ES-I3 (cell line): ENCODE measurements at regions not wholly inside any gene's neighbourhood (a gene's known extent, or its start where the extent isn't known, plus 50 kb on each side); places are given as distances from the start of the nearest gene placed in this dataset.

Experiments
- H3K36me3 ChIP-seq: 2 replicates; pipeline ENCODE4 v1.6.1; 2013; ENCODE audit warnings: mild to moderate bottlenecking, low read length, control low read depth, moderate library complexity; ENCODE audit not compliant: insufficient read depth
- H3K4me1 ChIP-seq: 2 replicates; pipeline ENCODE4 v1.6.1; 2013; ENCODE audit warnings: mild to moderate bottlenecking, control low read depth, low read length; ENCODE audit not compliant: insufficient read depth
- H3K9ac ChIP-seq: 2 replicates; pipeline ENCODE4 v1.6.1; 2013; ENCODE audit warnings: low read depth, mild to moderate bottlenecking, low read length, moderate library complexity
- H3K9me3 ChIP-seq: 2 replicates; pipeline ENCODE4 v1.6.1; 2013; ENCODE audit warnings: mild to moderate bottlenecking, low read length, moderate library complexity; ENCODE audit not compliant: control insufficient read depth, insufficient read depth

DNA sequence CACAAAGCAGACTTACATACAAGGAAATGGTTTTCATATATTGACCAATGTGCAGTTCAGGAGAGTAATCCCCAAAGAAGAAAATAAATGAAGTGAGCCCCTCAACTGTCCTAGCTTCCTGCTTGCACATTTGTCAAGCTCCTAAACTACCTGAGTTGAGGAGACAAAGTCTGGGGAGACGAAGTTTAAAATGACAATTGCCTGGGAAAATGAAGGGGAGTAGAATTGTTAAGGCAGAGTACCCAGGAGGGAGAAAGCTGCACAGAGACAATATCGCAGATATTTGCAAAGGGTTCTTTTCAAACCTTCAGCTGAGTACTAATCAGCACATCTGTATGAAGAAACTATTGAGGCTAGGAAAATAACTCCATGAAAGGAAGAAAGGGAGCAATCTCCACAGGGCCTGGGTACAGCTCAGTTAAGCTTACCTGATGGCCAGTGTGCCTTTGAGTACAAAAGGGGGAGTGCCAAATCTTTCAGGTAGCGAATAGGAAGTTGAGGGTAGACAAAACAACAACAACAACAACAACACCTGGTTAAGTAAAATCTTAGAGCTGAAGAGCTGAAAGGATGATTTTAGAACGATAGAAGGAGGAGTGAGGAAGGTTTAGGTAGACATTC, 1700.1 kb upstream of the PRR20A start:
- H3K9ac ChIP-seq, result no peak overlapping the region
- H3K9me3 ChIP-seq, result no peaks in the 10 kb centered on the region
- peaks cover 21% of the 10 kb centered on the region for H3K4me1 ChIP-seq
- H3K36me3 ChIP-seq, result no peaks in the 10 kb centered on the region

DNA sequence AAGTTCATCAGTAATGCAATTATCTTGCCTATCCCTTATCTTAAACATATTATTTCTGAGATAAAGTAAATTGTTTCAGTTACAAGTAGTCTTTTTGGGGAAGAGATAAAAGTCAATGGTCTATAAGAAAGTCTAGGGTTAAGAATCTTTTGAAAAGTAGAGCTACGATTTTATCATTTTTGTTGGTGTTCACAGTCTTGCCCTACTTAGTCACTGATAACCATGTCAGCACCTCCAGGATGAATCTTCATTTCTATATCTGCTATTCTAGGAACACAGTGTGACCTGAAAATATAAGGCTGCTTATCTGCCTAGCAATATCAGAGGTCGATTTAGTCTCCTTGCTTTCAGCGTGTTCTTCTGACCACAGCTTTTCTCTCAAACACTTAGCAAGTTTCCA, 1676.5 kb upstream of the PRR20A start:
- Histone ChIP-seq H3K9ac (no peak overlapping the region), H3K4me1 (no peaks in the 10 kb centered on the region), H3K36me3 (no peaks in the 10 kb centered on the region), H3K9me3 (no peaks in the 10 kb centered on the region)

GRCh38 chr13:55467476-55467875, 1673.2 kb upstream of the PRR20A start:
- H3K36me3 ChIP-seq, result no peaks in the 10 kb centered on the region
- H3K9me3 ChIP-seq, result no peaks in the 10 kb centered on the region; the same call in 1 of the 2 replicates
- H3K4me1 ChIP-seq, result no peaks in the 10 kb centered on the region
- no peak overlapping the region for H3K9ac ChIP-seq

GRCh38 chr13:55483626-55484158, 1657.0 kb upstream of the PRR20A start:
- no peaks in the 10 kb centered on the region for H3K36me3 ChIP-seq
- no peak overlapping the region for H3K9ac ChIP-seq
- no peaks in the 10 kb centered on the region for H3K4me1 ChIP-seq
- H3K9me3 ChIP-seq, result no peaks in the 10 kb centered on the region

DNA sequence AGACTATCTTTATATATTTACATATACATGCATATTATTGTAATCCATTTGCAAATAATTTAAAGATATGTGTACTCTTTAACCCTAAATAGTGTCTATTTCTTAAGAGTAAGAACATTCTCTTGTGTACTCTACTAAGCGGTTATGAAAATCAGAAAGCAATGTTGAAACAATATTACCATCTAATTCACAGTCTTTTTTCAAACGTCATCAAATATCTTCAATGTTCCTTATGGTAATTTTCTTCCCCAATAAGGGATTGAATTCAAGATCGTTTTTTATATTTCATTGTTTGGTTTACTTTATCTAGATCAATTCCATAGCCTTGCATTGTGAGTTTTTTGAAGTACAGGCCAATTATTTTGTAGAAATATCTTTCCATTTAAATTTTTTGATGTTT, 1647.4 kb upstream of the PRR20A start:
- no peaks in the 10 kb centered on the region for H3K36me3 ChIP-seq
- no peaks in the 10 kb centered on the region for H3K9me3 ChIP-seq
- H3K9ac ChIP-seq, result no peak overlapping the region
- no peaks in the 10 kb centered on the region for H3K4me1 ChIP-seq

DNA sequence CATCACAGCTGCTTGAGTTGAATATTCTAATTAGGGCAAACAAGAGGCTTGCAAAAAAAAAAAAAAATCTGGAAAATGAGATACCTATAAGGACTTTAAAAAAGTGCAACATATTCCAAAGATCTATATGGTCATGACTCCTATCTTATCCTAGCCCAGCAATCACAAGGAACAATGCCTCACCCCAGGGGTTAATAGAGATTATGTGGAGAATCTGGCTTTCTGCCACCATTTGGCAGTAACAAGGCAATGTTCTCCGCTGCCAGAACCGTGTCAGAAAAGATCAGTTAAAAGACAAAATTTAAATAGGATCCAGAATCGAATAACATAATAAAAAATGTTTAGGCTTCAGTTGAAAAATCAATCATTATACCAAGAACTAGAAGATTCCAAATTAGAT, 1643.2 kb upstream of the PRR20A start:
- Histone ChIP-seq H3K9me3 (no peaks in the 10 kb centered on the region), H3K4me1 (no peaks in the 10 kb centered on the region), H3K36me3 (no peaks in the 10 kb centered on the region), H3K9ac (no peak overlapping the region)

- no peaks in the 10 kb centered on the region for H3K36me3 ChIP-seq
- H3K9ac ChIP-seq, result no peak overlapping the region
- H3K9me3 ChIP-seq, result no peaks in the 10 kb centered on the region
- H3K4me1 ChIP-seq, result no peaks in the 10 kb centered on the region
These were observed 1640.0 kb upstream of the PRR20A start for GRCh38 chr13:55500694-55501093.

DNA sequence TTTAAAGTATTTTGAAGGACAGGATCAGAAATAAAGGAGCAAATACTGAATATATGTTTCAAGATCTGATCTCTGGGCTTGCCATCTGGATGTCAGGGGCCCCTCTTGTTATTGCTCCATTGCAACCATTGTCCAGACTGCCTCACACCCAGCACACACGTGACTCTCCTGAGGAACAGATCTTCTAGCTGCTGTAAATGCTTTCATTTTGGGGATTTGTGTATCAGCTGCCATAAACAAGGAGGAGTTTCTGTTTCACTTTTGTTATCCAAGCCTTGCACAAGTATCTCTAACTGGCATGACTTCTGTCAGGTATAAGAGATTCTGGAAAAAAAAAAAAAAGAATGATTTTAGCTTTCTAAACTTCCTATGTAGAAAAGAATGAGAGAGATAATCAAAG, 1624.1 kb upstream of the PRR20A start:
- no peak overlapping the region for H3K9ac ChIP-seq

GRCh38 chr13:55517312-55517711, 1623.4 kb upstream of the PRR20A start:
- Histone ChIP-seq H3K4me1 (no peaks in the 10 kb centered on the region), H3K9ac (no peak overlapping the region), H3K36me3 (no peaks in the 10 kb centered on the region), H3K9me3 (no peaks in the 10 kb centered on the region)

More for the DNA sequence above, 1624.1 kb upstream of the PRR20A start:
- Histone ChIP-seq H3K36me3 (no peaks in the 10 kb centered on the region), H3K4me1 (no peaks in the 10 kb centered on the region), H3K9me3 (no peaks in the 10 kb centered on the region)

- Histone ChIP-seq H3K36me3 (no peaks in the 10 kb centered on the region), H3K9me3 (no peaks in the 10 kb centered on the region; the same call in 1 of the 2 replicates), H3K4me1 (peaks cover 6% of the 10 kb centered on the region; the same call in 1 of the 2 replicates), H3K9ac (no peak overlapping the region)
These were observed 1612.3 kb upstream of the PRR20A start for GRCh38 chr13:55528434-55528833.

GRCh38 chr13:55534306-55534705, 1606.4 kb upstream of the PRR20A start:
- Histone ChIP-seq H3K36me3 (no peaks in the 10 kb centered on the region), H3K4me1 (no peaks in the 10 kb centered on the region), H3K9ac (no peak overlapping the region), H3K9me3 (no peaks in the 10 kb centered on the region; the same call in 1 of the 2 replicates)

DNA sequence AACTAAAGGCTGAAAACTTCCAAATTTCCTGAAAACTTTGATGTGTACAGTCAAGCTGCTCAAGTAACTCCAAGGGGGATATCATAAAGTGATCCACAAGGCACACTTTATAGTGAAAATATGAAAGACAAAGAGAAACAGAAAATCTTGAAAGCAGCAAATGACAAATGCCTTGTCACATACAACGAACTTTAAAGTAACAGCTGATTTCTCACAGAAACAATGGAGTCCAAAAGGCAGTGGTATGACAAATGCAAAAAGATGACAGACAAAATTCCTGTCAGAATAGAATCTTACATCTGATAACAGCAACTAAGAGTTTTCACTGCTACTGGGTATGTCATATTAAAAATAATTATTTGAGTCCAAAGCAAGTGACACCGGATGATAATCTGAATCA, 1602.3 kb upstream of the PRR20A start:
- Histone ChIP-seq H3K9me3 (no peaks in the 10 kb centered on the region; the same call in 1 of the 2 replicates), H3K9ac (no peak overlapping the region), H3K4me1 (no peaks in the 10 kb centered on the region), H3K36me3 (no peaks in the 10 kb centered on the region; the same call in 1 of the 2 replicates)

DNA sequence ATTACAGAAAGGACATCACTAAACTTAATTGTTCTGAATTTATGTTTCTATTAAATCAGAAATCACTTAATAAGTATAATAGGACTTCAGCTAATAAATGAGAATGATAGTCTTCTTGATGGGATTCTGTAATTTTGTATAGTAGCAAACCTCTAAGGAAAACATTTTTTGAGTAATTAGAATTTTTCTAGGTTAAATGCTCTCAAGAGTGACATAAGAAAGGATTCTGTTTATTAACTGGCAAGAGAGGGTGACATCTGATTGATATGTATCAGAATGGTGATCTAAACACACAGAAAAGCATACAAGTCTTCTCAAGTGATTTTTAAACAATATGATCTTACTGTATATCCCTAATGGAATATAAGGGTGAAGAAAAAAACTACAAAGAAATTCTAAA, 1597.7 kb upstream of the PRR20A start:
- peaks cover 3% of the 10 kb centered on the region for H3K36me3 ChIP-seq
- H3K9ac ChIP-seq, result no peak overlapping the region
- H3K9me3 ChIP-seq, result no peaks in the 10 kb centered on the region; the same call in 1 of the 2 replicates
- no peaks in the 10 kb centered on the region for H3K4me1 ChIP-seq

- H3K9me3 ChIP-seq, result peaks cover 38% of the 10 kb centered on the region
- H3K36me3 ChIP-seq, result peaks cover 43% of the 10 kb centered on the region
- H3K4me1 ChIP-seq, result no peaks in the 10 kb centered on the region
- H3K9ac ChIP-seq, result no peak overlapping the region
These were observed 1590.1 kb upstream of the PRR20A start for GRCh38 chr13:55550624-55551023.

DNA sequence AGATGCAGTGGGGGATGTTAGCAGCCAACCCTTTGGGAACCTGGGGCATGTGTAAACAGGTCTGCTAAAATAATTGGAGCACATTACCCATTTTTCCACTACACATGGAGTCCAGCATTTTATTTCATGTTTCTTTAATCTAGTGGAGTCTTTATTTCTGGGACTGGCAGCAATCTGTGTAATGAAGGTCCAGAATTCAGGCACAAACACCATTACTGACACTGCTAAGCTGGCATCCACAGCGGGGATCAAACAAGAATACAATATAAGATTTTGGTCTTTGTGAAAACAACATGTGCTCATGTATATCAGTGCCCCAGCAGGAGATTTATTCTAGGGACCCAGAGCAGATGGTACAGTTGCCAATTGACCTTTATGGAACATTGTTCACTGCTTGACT, 1587.0 kb upstream of the PRR20A start:
- peaks cover 42% of the 10 kb centered on the region for H3K9me3 ChIP-seq
- no peak overlapping the region for H3K9ac ChIP-seq
- no peaks in the 10 kb centered on the region for H3K4me1 ChIP-seq
- peaks cover 37% of the 10 kb centered on the region for H3K36me3 ChIP-seq
